Neural cell (in vitro differentiated cells): ENCODE measurements at regions not wholly inside any gene's neighbourhood (a gene's known extent, or its start where the extent isn't known, plus 50 kb on each side); places are given as distances from the start of the nearest gene placed in this dataset.
A peak's percentile ranks its signal among the peaks of the same experiment; 100 is the strongest.

Source experiments
- H2AFZ ChIP-seq: fragments of 200-600, 300-800 bp; sonication (generic), shearing (Covaris generic); 2 replicates; pipeline ENCODE4 v1.6.0; 2014; ENCODE audit warnings: low read depth, mild to moderate bottlenecking, antibody characterized with exemption, low read length, moderate library complexity
- H3F3A ChIP-seq: fragments of 200-600 bp; shearing (Covaris generic); 2 replicates; pipeline ENCODE4 v1.6.1; 2016; ENCODE audit warnings: mild to moderate bottlenecking, moderate library complexity, mixed read lengths, antibody characterized with exemption, low read length; ENCODE audit not compliant: insufficient read depth, poor library complexity, severe bottlenecking
- H3K27ac ChIP-seq: fragments of 200-600, 300-800 bp; sonication (generic), shearing (Covaris generic); 2 replicates; pipeline ENCODE4 v1.5.1; 2014; ENCODE audit warnings: mild to moderate bottlenecking, low read length, moderate library complexity
- H3K27me3 ChIP-seq: fragments of 300-800, 200-600 bp; sonication (generic), shearing (Covaris generic); 2 replicates; pipeline ENCODE4 v1.6.0; 2014; ENCODE audit warnings: mild to moderate bottlenecking, low read depth, low read length, moderate library complexity; ENCODE audit not compliant: insufficient read depth
- H3K36me3 ChIP-seq: fragments of 300-800, 200-600 bp; sonication (generic), shearing (Covaris generic); 2 replicates; pipeline ENCODE4 v1.5.1; 2014; ENCODE audit warnings: mild to moderate bottlenecking, antibody characterized with exemption, low read length, moderate library complexity; ENCODE audit not compliant: insufficient read depth
- H3K4me2 ChIP-seq: fragments of 300-800, 200-600 bp; sonication (generic), shearing (Covaris generic); 2 replicates; pipeline ENCODE4 v1.6.0; 2014; ENCODE audit warnings: mild to moderate bottlenecking, low read length
- H3K4me3 ChIP-seq: fragments of 300-800, 200-600 bp; sonication (generic), shearing (Covaris generic); 2 replicates; pipeline ENCODE4 v1.5.1; 2014; ENCODE audit warnings: mild to moderate bottlenecking, low read length, moderate library complexity
- H3K79me2 ChIP-seq: fragments of 200-600 bp; shearing (Covaris generic); replicated peaks from 2 replicates; pipeline ENCODE4 v1.6.0; 2014; ENCODE audit warnings: mild to moderate bottlenecking, low read length, moderate library complexity; ENCODE audit not compliant: insufficient read depth
- H3K9ac ChIP-seq: fragments of 300-800, 200-600 bp; sonication (generic), shearing (Covaris generic); 2 replicates; pipeline ENCODE4 v1.6.1; 2016; ENCODE audit warnings: mild to moderate bottlenecking, low read length, mixed read lengths
- H3K9me2 ChIP-seq: fragments of 200-600 bp; shearing (Covaris generic); 2 replicates; pipeline ENCODE4 v1.6.1; 2016; ENCODE audit warnings: mild to moderate bottlenecking, low read length, mixed read lengths; ENCODE audit not compliant: insufficient read depth
- H3K9me3 ChIP-seq: fragments of 200-600, 300-800 bp; sonication (generic), shearing (Covaris generic); 2 replicates; pipeline ENCODE4 v1.6.1; 2016; ENCODE audit warnings: mild to moderate bottlenecking, mixed run types, low read length, moderate library complexity, mixed read lengths
- H4K20me1 ChIP-seq: fragments of 200-600 bp; shearing (Covaris generic); 2 replicates; pipeline ENCODE4 v1.6.1; 2016; ENCODE audit warnings: mild to moderate bottlenecking, mixed run types; ENCODE audit not compliant: insufficient read depth
- CTCF ChIP-seq: fragments of 450-650 bp; IDR thresholded peaks from 2 replicates; pipeline ENCODE4 v1.5.1; 2014; ENCODE audit warnings: antibody characterized with exemption, mild to moderate bottlenecking, moderate library complexity; ENCODE audit not compliant: poor library complexity, severe bottlenecking
- EP300 ChIP-seq: fragments of 450-650 bp; conservative IDR thresholded peaks from 2 replicates; pipeline ENCODE4 v1.6.1; 2014; ENCODE audit warnings: antibody characterized with exemption, mild to moderate bottlenecking, moderate library complexity; ENCODE audit not compliant: poor library complexity, severe bottlenecking
- EZH2 ChIP-seq: fragments of 200-600, 300-800 bp; shearing (Covaris generic), sonication (generic); IDR thresholded peaks from 2 replicates; pipeline ENCODE4 v1.6.1; 2014; ENCODE audit warnings: antibody characterized with exemption, low read length, borderline replicate concordance, mild to moderate bottlenecking; ENCODE audit not compliant: insufficient read depth, poor library complexity, severe bottlenecking
- MXI1 ChIP-seq: fragments of 450-650 bp; conservative IDR thresholded peaks from 2 replicates; pipeline ENCODE4 v1.6.1; 2014; ENCODE audit warnings: antibody characterized with exemption, mild to moderate bottlenecking; ENCODE audit not compliant: poor library complexity, severe bottlenecking
- POLR2AphosphoS5 ChIP-seq: IDR thresholded peaks from 2 replicates; pipeline ENCODE4 v1.6.1; 2012
- RAD21 ChIP-seq: fragments of 450-650 bp; conservative IDR thresholded peaks from 2 replicates; pipeline ENCODE4 v1.6.1; 2014; ENCODE audit warnings: antibody characterized with exemption, mild to moderate bottlenecking, moderate library complexity
- REST ChIP-seq: IDR thresholded peaks from 2 replicates; pipeline ENCODE4 v1.6.1; 2012; ENCODE audit warnings: borderline replicate concordance
- SMC3 ChIP-seq: fragments of 450-650 bp; conservative IDR thresholded peaks from 2 replicates; pipeline ENCODE4 v1.6.1; 2014; ENCODE audit warnings: antibody characterized with exemption, mild to moderate bottlenecking, moderate library complexity; ENCODE audit not compliant: poor library complexity
- TAF1 ChIP-seq: IDR thresholded peaks from 2 replicates; pipeline ENCODE4 v1.6.1; 2012; ENCODE audit warnings: low read depth

GRCh38 chr14:61968207-61968606 lies 206.0 kb downstream of the SNAPC1 start:
- TF ChIP-seq EP300 (no peak), POLR2AphosphoS5 (no peak), SMC3 (no peak), RAD21 (no peak), REST (no peak), TAF1 (no peak)
- no peak overlapping the region for H3K4me2 ChIP-seq
- no peaks in the 10 kb centered on the region for H3K9me3 ChIP-seq
- H3K27ac ChIP-seq, result no peak overlapping the region
- no peaks in the 10 kb centered on the region for H4K20me1 ChIP-seq
- no peaks in the 10 kb centered on the region for H3K36me3 ChIP-seq
- H3K9me2 ChIP-seq, result no peaks in the 10 kb centered on the region
- H3K27me3 ChIP-seq, result no peaks in the 10 kb centered on the region
- H2AFZ ChIP-seq, result no peak overlapping the region
- H3K9ac ChIP-seq, result no peak overlapping the region
- H3K4me3 ChIP-seq, result no peak overlapping the region
- no peaks in the 10 kb centered on the region for H3K79me2 ChIP-seq
- no peaks in the 10 kb centered on the region for H3F3A ChIP-seq

- no peaks in the 10 kb centered on the region for H3K9me3 ChIP-seq
- no peak overlapping the region for H3K9ac ChIP-seq
- H3K27ac ChIP-seq, result peak overlapping the region; percentile 31
- H3K4me2 ChIP-seq, result no peak overlapping the region
- no peak overlapping the region for H3K4me3 ChIP-seq
- no peaks in the 10 kb centered on the region for H3K27me3 ChIP-seq
- no peak overlapping the region for H2AFZ ChIP-seq
- H3K79me2 ChIP-seq, result no peaks in the 10 kb centered on the region
- no peaks in the 10 kb centered on the region for H3K36me3 ChIP-seq
- no peaks in the 10 kb centered on the region for H4K20me1 ChIP-seq
- no peaks in the 10 kb centered on the region for H3F3A ChIP-seq
- TF ChIP-seq TAF1 (no peak), REST (no peak), RAD21 (no peak), MXI1 (no peak), CTCF (no peak), SMC3 (no peak), EP300 (no peak), EZH2 (no peak), POLR2AphosphoS5 (no peak)
- no peaks in the 10 kb centered on the region for H3K9me2 ChIP-seq
These were observed 210.5 kb downstream of the SNAPC1 start for GRCh38 chr14:61972711-61973110.
